Stomach (tissue), 8 donors: ENCODE measurements at regions not wholly inside any gene's neighbourhood (a gene's known extent, or its start where the extent isn't known, plus 50 kb on each side); places are given as distances from the start of the nearest gene placed in this dataset.

Source experiments
- DNase-seq, 2 donors: peaks; one replicate each; pipeline versions ENCODE4 v3.0.0 to v3.0.0-alpha.2; 2013 to 2019
- H3K27ac ChIP-seq, 5 donors: fragments of 200-600 bp in 4 of 5; sonication (generic) in 4 of 5; one replicate each; pipeline ENCODE4 v1.5.1; 2013 to 2019; ENCODE audit warnings: mild to moderate bottlenecking in 1 of 5, moderate library complexity in 1 of 5
- H3K27me3 ChIP-seq, 3 donors: fragments of 200-600 bp; sonication (generic); one replicate each; pipeline ENCODE4 v1.5.1; 2017 to 2019; ENCODE audit warnings: mixed run types in 1 of 3
- H3K36me3 ChIP-seq, 4 donors: fragments of 200-600 bp; sonication (generic); 1 replicate in 3 of 4; 2 replicates in 1 of 4; pipeline ENCODE4 v1.5.1; 2016 to 2019
- H3K4me1 ChIP-seq, 4 donors: fragments of 200-600 bp; sonication (generic); one replicate each; pipeline ENCODE4 v1.5.1; 2016 to 2019
- H3K4me3 ChIP-seq, 4 donors: fragments of 200-600 bp; sonication (generic) in 3 of 4; one replicate each; pipeline ENCODE4 v1.5.1; 2016 to 2019; ENCODE audit warnings: mild to moderate bottlenecking in 1 of 4
- H3K9me3 ChIP-seq, 4 donors: fragments of 200-600 bp; sonication (generic); one replicate each; pipeline ENCODE4 v1.5.1; 2016 to 2019
- EP300 ChIP-seq: sonication (generic); formaldehyde crosslinking; IDR thresholded peaks from one replicate; pipeline ENCODE4 v1.6.1; 2017; ENCODE audit warnings: antibody characterized with exemption
- POLR2A ChIP-seq, 4 donors: fragments of 450-650 bp; IDR thresholded peaks; one replicate each; pipeline ENCODE4 v1.6.1; 2016; ENCODE audit warnings: antibody characterized with exemption in 4 of 4, control low read depth in 2 of 4, mild to moderate bottlenecking in 1 of 4, moderate library complexity in 1 of 4
- POLR2AphosphoS5 ChIP-seq, 3 donors: sonication (generic); formaldehyde crosslinking; IDR thresholded peaks; one replicate each; pipeline ENCODE4 v1.6.1; 2016; ENCODE audit warnings: antibody characterized with exemption in 3 of 3
- WGBS, 5 donors: extraction: QIAGEN DNeasy Blood & Tissue Kit in 3 of 5; methylation state at CpG; one replicate each; pipeline versions ENCODE4 v1.1.5 to v1.1.7; 2013 to 2018; 5-methylcytosine and 5-hydroxymethylcytosine counted together
- intact Hi-C: fragments of 100-400 bp; cut with DNase I; formaldehyde crosslinking; loops from one replicate; pipeline ENCODE4 v1.15.1; 2023; ENCODE audit warnings: low total_unique reads
- TF ChIP-seq, protein P1 (sequence below), 7 experiments: fragments of 450-650 bp in 4 of 7; fragments of 200-600 bp in 3 of 7; sonication (generic) in 3 of 7; IDR thresholded peaks; one replicate each; pipeline ENCODE4 v1.5.1; 2016 to 2019; ENCODE audit warnings: antibody characterized with exemption in 7 of 7, control low read depth in 2 of 7, mild to moderate bottlenecking in 1 of 7
- donor health status: healthy with polysubstance abuse.
- donor health status: Bipolar disorder and iron deficiency.
- donor health status: healthy.

GRCh38 chr5:168214886-168215285, 76.6 kb upstream of the WWC1 start:
- intact Hi-C loops = loop anchor here (5.0 kb wide), 1 partner anchor 493 kb away; no protein-coding TSS in a partner anchor
- no peaks in the 10 kb centered on the region for H3K9me3 ChIP-seq
- TF ChIP-seq, protein P1, sequence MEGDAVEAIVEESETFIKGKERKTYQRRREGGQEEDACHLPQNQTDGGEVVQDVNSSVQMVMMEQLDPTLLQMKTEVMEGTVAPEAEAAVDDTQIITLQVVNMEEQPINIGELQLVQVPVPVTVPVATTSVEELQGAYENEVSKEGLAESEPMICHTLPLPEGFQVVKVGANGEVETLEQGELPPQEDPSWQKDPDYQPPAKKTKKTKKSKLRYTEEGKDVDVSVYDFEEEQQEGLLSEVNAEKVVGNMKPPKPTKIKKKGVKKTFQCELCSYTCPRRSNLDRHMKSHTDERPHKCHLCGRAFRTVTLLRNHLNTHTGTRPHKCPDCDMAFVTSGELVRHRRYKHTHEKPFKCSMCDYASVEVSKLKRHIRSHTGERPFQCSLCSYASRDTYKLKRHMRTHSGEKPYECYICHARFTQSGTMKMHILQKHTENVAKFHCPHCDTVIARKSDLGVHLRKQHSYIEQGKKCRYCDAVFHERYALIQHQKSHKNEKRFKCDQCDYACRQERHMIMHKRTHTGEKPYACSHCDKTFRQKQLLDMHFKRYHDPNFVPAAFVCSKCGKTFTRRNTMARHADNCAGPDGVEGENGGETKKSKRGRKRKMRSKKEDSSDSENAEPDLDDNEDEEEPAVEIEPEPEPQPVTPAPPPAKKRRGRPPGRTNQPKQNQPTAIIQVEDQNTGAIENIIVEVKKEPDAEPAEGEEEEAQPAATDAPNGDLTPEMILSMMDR (IDR thresholded peaks at IDR 0.05) = no peak
- TF ChIP-seq POLR2AphosphoS5 (IDR thresholded peaks at IDR 0.05) = no peak
- DNase-seq = no peak
- no peaks in the 10 kb centered on the region for H3K36me3 ChIP-seq
- 90 to 99% (median 94%) methylated on average over 13 of the region's 13 CpGs for WGBS, 5 donors
- H3K27ac ChIP-seq = no peak overlapping the region
- no peaks in the 10 kb centered on the region for H3K27me3 ChIP-seq
- peaks cover 0 to 8% (median 3%) of the 10 kb centered on the region in 4 donors for H3K4me1 ChIP-seq
- H3K4me3 ChIP-seq = no peak overlapping the region

GRCh38 chr5:168215646-168216045, 75.8 kb upstream of the WWC1 start:
- DNase-seq = no peak
- WGBS, 5 donors = 65 to 78% (median 71%) methylated on average over 7 of the region's 7 CpGs
- H3K27ac ChIP-seq = no peak overlapping the region
- H3K4me1 ChIP-seq = peaks cover 0 to 10% (median 3%) of the 10 kb centered on the region in 4 donors
- TF ChIP-seq, protein P1 (IDR thresholded peaks at IDR 0.05) = no peak
- TF ChIP-seq EP300 (no peak), POLR2A (IDR thresholded peaks at IDR 0.05) (no peak), POLR2AphosphoS5 (IDR thresholded peaks at IDR 0.05) (no peak)
- H3K27me3 ChIP-seq = no peaks in the 10 kb centered on the region
- H3K36me3 ChIP-seq = no peaks in the 10 kb centered on the region
- intact Hi-C loops = loop anchor here (5.0 kb wide), 1 partner anchor 493 kb away; no protein-coding TSS in a partner anchor
- H3K4me3 ChIP-seq = no peak overlapping the region
- no peaks in the 10 kb centered on the region for H3K9me3 ChIP-seq

GRCh38 chr5:168216989-168217388, 74.5 kb upstream of the WWC1 start:
- no peaks in the 10 kb centered on the region for H3K36me3 ChIP-seq
- no peaks in the 10 kb centered on the region for H3K9me3 ChIP-seq
- DNase-seq = no peak
- TF ChIP-seq POLR2A (IDR thresholded peaks at IDR 0.05) (no peak), EP300 (no peak), POLR2AphosphoS5 (IDR thresholded peaks at IDR 0.05) (no peak)
- TF ChIP-seq, protein P1 (IDR thresholded peaks at IDR 0.05) = no peak
- H3K27me3 ChIP-seq = peaks cover 0 to under 1% (median 0%) of the 10 kb centered on the region in 3 donors
- H3K27ac ChIP-seq = no peak overlapping the region
- WGBS, 5 donors = 42 to 64% (median 49%) methylated on average over 2 of the region's 2 CpGs
- intact Hi-C loops = loop anchor here (5.0 kb wide), 1 partner anchor 495 kb away; no protein-coding TSS in a partner anchor
- H3K4me3 ChIP-seq = no peak overlapping the region
- peaks cover 0 to 10% (median 3%) of the 10 kb centered on the region in 4 donors for H3K4me1 ChIP-seq

- Histone ChIP-seq H3K27ac (no peak overlapping the region), H3K4me1 (peaks cover 0 to 10% (median 3%) of the 10 kb centered on the region in 4 donors), H3K4me3 (no peak overlapping the region), H3K27me3 (peaks cover 0 to 6% (median 0%) of the 10 kb centered on the region in 3 donors), H3K9me3 (no peaks in the 10 kb centered on the region), H3K36me3 (no peaks in the 10 kb centered on the region)
- no peak for DNase-seq
- WGBS, 5 donors = 33 to 57% (median 36%) methylated on average over 7 of the region's 7 CpGs
- intact Hi-C loops = loop anchor here (5.0 kb wide), 1 partner anchor 495 kb away; no protein-coding TSS in a partner anchor
- TF ChIP-seq EP300 (no peak), POLR2A (IDR thresholded peaks at IDR 0.05) (no peak), POLR2AphosphoS5 (IDR thresholded peaks at IDR 0.05) (no peak)
- TF ChIP-seq, protein P1 (IDR thresholded peaks at IDR 0.05) = no peak
Observed at GRCh38 chr5:168217497-168217896, 73.9 kb upstream of the WWC1 start.
